ENCODE measurements at regions not wholly inside any gene's neighbourhood (a gene's known extent, or its start where the extent isn't known, plus 50 kb on each side); places are given as distances from the start of the nearest gene placed in this dataset.

DNA sequence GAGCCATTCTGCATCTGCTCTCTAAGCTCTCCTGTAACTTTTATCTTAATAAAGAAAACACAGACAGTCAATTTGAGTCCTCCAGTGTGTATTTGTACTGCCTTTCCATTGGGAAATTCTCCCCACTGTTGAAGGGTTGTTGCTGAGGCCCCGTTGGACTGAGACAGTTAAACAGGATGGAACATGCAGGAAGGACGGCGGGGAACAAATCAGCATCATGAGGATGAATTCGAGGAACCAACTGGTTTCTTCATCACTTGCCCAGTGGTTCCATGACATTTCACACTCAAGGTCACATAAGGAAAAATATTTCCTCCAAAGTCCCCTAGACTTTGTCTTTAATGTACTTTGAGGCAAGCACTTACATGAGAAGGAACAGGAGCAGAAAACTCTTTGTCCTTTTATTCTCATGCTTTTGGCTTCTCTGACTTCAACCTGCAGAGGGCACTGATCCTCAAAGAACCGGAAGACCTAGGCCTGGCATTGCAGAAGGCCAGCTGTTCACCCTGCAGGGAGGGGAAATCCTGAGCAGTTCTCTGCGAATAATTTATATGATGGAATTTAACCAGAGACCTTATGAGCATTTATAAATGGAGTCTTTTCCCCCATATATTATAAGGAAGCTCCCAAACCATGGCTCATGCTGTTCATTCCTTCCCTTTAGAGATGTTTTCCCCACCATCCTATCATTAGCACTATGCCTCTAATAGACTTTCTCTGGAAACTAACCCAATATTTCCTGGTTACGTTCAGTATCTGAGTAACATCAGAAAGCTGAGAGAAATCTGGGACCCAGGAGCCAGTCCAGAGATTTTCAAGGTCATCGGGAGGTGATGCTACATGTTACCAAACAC is 55.2 kb upstream of the ADGRF1 start:
- DNase-seq (ENCODE audit: low read depth in 1 of 2, low spot score in 2 of 2) (peak in 1 of 2 experiments; percentile 53), FAIRE-seq (peak; percentile 89)
- Histone ChIP-seq H3K9me3 (ENCODE audit: insufficient read depth in 2 of 2, low read depth in 1 of 2, low read length in 1 of 2) (no peaks in the 10 kb centered on the region), H4K91ac (replicated peaks; ENCODE audit: insufficient read length, low read length) (no peak overlapping the region), H3K27me3 (replicated peaks in 1 of 4; ENCODE audit: control insufficient read depth in 3 of 4, extremely low read depth in 1 of 4, insufficient read depth in 3 of 4, low read length in 3 of 4) (peaks cover 0 to 1% (median 0%) of the 10 kb centered on the region in 4 experiments; a peak in 1 of 7 replicates), H3K23me2 (ENCODE audit: low read depth, low read length) (no peaks in the 10 kb centered on the region), H3K4me3 (ENCODE audit: extremely low read depth in 1 of 4, insufficient read depth in 2 of 4, low read depth in 3 of 4, low read length in 4 of 4) (no peak overlapping the region), H2AK5ac (ENCODE audit: low read depth, low read length) (no peak overlapping the region), H3K4me2 (ENCODE audit: insufficient read depth in 1 of 2, low read depth in 2 of 2, low read length in 2 of 2) (no peak overlapping the region), H2BK20ac (ENCODE audit: low read length) (no peak overlapping the region), H4K20me1 (replicated peaks in 1 of 2; ENCODE audit: control insufficient read depth in 1 of 2, insufficient read depth in 2 of 2, low read length in 2 of 2) (no peaks in the 10 kb centered on the region), H3K18ac (ENCODE audit: extremely low read depth, low read length) (no peak overlapping the region), H2AFZ (ENCODE audit: low read length) (peak overlapping the region; percentile 91), H3K23ac (ENCODE audit: insufficient read length) (no peak overlapping the region), H3K4me1 (replicated peaks in 1 of 4; ENCODE audit: control insufficient read depth in 3 of 4, insufficient read depth in 4 of 4, low read length in 3 of 4) (peaks cover 0 to 7% (median 0%) of the 10 kb centered on the region in 4 experiments; a peak in 2 of 7 replicates), H3K36me3 (ENCODE audit: control insufficient read depth in 2 of 4, insufficient read depth in 4 of 4, low read length in 3 of 4) (no peaks in the 10 kb centered on the region), H3K14ac (ENCODE audit: insufficient read length) (no peak overlapping the region), H3K9ac (replicated peaks in 1 of 4; ENCODE audit: extremely low read depth in 1 of 4, low read depth in 3 of 4, low read length in 3 of 4) (no peak overlapping the region), H2BK120ac (replicated peaks; ENCODE audit: low read depth, low read length) (peak overlapping the region; percentile 51), H2BK12ac (ENCODE audit: low read depth, low read length) (no peak overlapping the region), H3K79me1 (ENCODE audit: low read depth, low read length) (no peaks in the 10 kb centered on the region), H3K4ac (replicated peaks; ENCODE audit: insufficient read length, low read depth, low read length) (no peak overlapping the region), H2BK5ac (ENCODE audit: low read depth, low read length) (peak overlapping the region; percentile 27; the same call in 1 of the 2 replicates), H4K5ac (ENCODE audit: insufficient read length, low read depth, low read length) (no peak overlapping the region), H3K56ac (replicated peaks; ENCODE audit: insufficient read length, low read depth, low read length) (no peak overlapping the region), H3K27ac (ENCODE audit: low read depth, low read length) (no peak overlapping the region), H3K79me2 (ENCODE audit: control insufficient read depth in 1 of 2, insufficient read depth in 2 of 2, low read length in 2 of 2) (no peaks in the 10 kb centered on the region), H4K8ac (ENCODE audit: extremely low read depth, insufficient read depth, low read length) (no peak overlapping the region), H2BK15ac (ENCODE audit: low read length) (no peak overlapping the region)
- ChIA-PET POLR2A (ENCODE audit: partially characterized antibody) (interaction anchor here (0.6 to 2.4 kb wide), 5 partner anchors 25 to 213 kb away, joined by 3 to 8 read pairs (median 4); partner anchors contain the start of gene TNFRSF21), CTCF (ENCODE audit: partially characterized antibody) (interaction anchor here (0.6 to 3.9 kb wide), 45 partner anchors 8 to 343 kb away, joined by 3 to 27 read pairs (median 4); partner anchors contain the start of gene TNFRSF21)
- 71% methylated on average over 8 of the region's 8 CpGs; no CpG with 5 or more reads in 1 of the 2 experiments for WGBS, 2 experiments (ENCODE audit: extremely low coverage in 1 of 2, insufficient coverage in 1 of 2, insufficient read length in 1 of 2, insufficient replicate concordance in 2 of 2, low coverage in 1 of 2, low lambda C conversion rate in 2 of 2, missing lambda C conversion rate in 1 of 2)
- TF ChIP-seq CEBPB (IDR thresholded peaks at IDR 0.05; ENCODE audit: low read depth, low read length) (peak; percentile 5; the same call in 1 of the 2 replicates), TCF12 (IDR thresholded peaks at IDR 0.05; ENCODE audit: low read depth, low read length) (peak; percentile 80; the same call in 1 of the 2 replicates), YY1 (IDR thresholded peaks at IDR 0.05; ENCODE audit: low read depth, low read length) (no peak), RAD21 (IDR thresholded peaks at IDR 0.05 in 1 of 2, conservative IDR thresholded peaks at IDR 0.05 in 1 of 2; ENCODE audit: low read depth in 2 of 2, low read length in 2 of 2) (peak; percentile 94 to 96)
- TF ChIP-seq, protein P1, sequence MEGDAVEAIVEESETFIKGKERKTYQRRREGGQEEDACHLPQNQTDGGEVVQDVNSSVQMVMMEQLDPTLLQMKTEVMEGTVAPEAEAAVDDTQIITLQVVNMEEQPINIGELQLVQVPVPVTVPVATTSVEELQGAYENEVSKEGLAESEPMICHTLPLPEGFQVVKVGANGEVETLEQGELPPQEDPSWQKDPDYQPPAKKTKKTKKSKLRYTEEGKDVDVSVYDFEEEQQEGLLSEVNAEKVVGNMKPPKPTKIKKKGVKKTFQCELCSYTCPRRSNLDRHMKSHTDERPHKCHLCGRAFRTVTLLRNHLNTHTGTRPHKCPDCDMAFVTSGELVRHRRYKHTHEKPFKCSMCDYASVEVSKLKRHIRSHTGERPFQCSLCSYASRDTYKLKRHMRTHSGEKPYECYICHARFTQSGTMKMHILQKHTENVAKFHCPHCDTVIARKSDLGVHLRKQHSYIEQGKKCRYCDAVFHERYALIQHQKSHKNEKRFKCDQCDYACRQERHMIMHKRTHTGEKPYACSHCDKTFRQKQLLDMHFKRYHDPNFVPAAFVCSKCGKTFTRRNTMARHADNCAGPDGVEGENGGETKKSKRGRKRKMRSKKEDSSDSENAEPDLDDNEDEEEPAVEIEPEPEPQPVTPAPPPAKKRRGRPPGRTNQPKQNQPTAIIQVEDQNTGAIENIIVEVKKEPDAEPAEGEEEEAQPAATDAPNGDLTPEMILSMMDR (IDR thresholded peaks at IDR 0.05; ENCODE audit: control extremely low read depth in 1 of 3, insufficient read depth in 1 of 3, low read depth in 1 of 3, low read length in 3 of 3), result peak; percentile 37 to 81 (median 77)
